Activated CD4-positive, alpha-beta memory T cell treated with anti-CD3 and anti-CD28 coated beads, Interleukin-2, amount 10 ng/mL, durations not matched to agents 7 days and 5 days (primary cell): ENCODE measurements at regions not wholly inside any gene's neighbourhood (a gene's known extent, or its start where the extent isn't known, plus 50 kb on each side); places are given as distances from the start of the nearest gene placed in this dataset.
"Not testable (repeated sequence)": the region's sequence is repeated elsewhere in the genome, so short reads cannot be mapped to it uniquely, and the experiment has no call there.

Experiments used
- CTCF ChIA-PET: fragments of 350-600 bp; sonication (Branson Sonifier 250); formaldehyde crosslinking; loops from one replicate; lab custom pipeline; 2021; ENCODE audit warnings: antibody characterized with exemption, inconsistent platforms; lab: Charles Lee
- POLR2A ChIA-PET: fragments of 350-600 bp; sonication (Branson Sonifier 250); formaldehyde crosslinking; loops from one replicate; lab custom pipeline; 2021; ENCODE audit warnings: antibody characterized with exemption; lab: Charles Lee
- DNase-seq: peaks from one replicate; pipeline ENCODE4 v3.0.0-alpha.2; 2020
- H3K27ac Mint-ChIP-seq: one replicate; pipeline ENCODE4 v1.8.0; 2021; ENCODE audit warnings: mild to moderate bottlenecking, mixed read lengths
- H3K27me3 Mint-ChIP-seq: one replicate; pipeline ENCODE4 v1.8.0; 2021; ENCODE audit warnings: mixed read lengths
- H3K36me3 Mint-ChIP-seq: one replicate; pipeline ENCODE4 v1.8.0; 2021; ENCODE audit warnings: low read depth, mixed read lengths
- H3K4me1 Mint-ChIP-seq: one replicate; pipeline ENCODE4 v1.8.0; 2021; ENCODE audit warnings: mixed read lengths
- H3K4me3 Mint-ChIP-seq: one replicate; pipeline ENCODE4 v1.8.0; 2021; ENCODE audit warnings: mild to moderate bottlenecking, mixed read lengths
- H3K9me3 Mint-ChIP-seq: one replicate; pipeline ENCODE4 v1.8.0; 2021; ENCODE audit warnings: mixed read lengths

DNA sequence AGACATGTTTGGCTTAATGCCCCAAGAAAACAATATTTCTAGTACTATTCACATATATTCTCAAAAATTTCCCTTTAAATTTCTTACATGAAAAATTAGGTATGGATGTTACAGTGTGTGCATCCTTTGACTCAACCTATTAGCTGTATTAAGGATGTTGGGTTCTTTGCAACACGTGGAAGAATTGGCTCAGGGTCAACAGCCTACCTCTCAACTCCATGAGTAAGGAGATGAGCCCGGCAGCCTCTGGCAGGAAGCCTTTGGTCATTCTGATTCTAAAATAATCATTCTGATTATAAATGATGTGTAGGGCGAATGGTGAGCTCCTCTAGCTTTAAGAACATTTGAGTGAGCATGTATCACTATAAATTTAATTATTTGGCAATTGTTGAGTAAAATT is 148.0 kb upstream of the WDFY3 start:
- no peak overlapping the region for H3K4me3 Mint-ChIP-seq
- no peak overlapping the region for H3K27ac Mint-ChIP-seq
- H3K9me3 Mint-ChIP-seq, result no peaks in the 10 kb centered on the region
- POLR2A ChIA-PET, result no interaction called here
- CTCF ChIA-PET, result no interaction called here
- no peaks in the 10 kb centered on the region for H3K27me3 Mint-ChIP-seq
- no peaks in the 10 kb centered on the region for H3K4me1 Mint-ChIP-seq
- DNase-seq, result no peak
- no peaks in the 10 kb centered on the region for H3K36me3 Mint-ChIP-seq

GRCh38 chr4:85116008-85116407 is 149.5 kb upstream of the WDFY3 start:
- Mint-ChIP-seq H3K27ac (no peak overlapping the region), H3K4me3 (no peak overlapping the region), H3K9me3 (no peaks in the 10 kb centered on the region), H3K36me3 (no peaks in the 10 kb centered on the region), H3K4me1 (no peaks in the 10 kb centered on the region), H3K27me3 (no peaks in the 10 kb centered on the region)
- ChIA-PET POLR2A (no interaction called here), CTCF (no interaction called here)
- DNase-seq, result no peak

DNA sequence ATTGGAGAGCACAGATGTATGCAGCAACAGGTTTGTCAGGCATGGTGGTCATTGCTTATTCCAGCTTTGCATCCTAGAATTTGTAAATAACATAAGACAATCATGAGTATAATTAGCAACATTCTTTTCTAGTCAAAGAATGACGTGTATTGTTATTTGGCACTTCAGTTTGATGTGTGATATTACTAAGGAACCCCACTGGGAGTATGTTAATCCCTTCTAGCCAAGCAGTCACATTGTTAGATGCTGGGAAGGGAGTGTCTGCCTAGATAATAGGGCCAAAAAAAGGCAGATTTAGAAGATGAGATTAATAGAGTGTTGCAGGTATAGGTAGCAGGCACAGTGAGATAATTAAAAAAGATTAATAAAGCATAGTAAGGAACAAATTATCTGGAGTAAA is 159.2 kb upstream of the WDFY3 start:
- no peak overlapping the region for H3K27ac Mint-ChIP-seq
- no peak for DNase-seq
- peaks cover 2% of the 10 kb centered on the region for H3K9me3 Mint-ChIP-seq
- no peaks in the 10 kb centered on the region for H3K27me3 Mint-ChIP-seq
- H3K4me3 Mint-ChIP-seq, result no peak overlapping the region
- H3K4me1 Mint-ChIP-seq, result no peaks in the 10 kb centered on the region
- ChIA-PET POLR2A (no interaction called here), CTCF (no interaction called here)
- H3K36me3 Mint-ChIP-seq, result no peaks in the 10 kb centered on the region

DNA sequence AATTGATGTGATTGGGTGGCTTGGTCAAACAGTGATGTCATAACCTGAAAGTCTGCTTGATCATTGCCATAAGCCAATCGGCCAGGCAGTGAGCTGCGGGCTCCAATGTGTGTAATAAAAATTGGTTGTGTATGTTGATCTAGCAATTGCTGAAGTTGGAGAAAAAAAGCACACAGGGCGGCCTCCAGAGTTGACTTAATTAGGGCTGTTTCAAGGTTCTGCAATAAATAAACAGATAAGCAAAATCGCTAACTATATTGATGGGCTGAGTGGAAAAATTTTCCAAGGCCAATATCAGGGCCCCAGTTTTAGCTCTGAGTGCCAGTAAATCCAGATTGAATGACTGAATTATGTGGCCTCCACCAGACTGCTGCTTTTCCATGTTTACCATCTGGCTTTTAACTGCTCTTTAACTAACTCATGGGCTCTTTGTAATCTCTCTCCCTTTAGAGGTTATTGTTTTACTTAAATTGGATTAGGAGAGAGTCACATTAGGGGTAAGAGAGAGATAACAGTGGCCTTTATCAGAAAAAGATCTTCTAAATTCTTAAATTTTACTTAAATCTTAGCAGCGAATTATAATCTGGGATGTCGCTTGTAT is 160.6 kb upstream of the WDFY3 start:
- CTCF ChIA-PET, result no interaction called here
- Mint-ChIP-seq H3K27ac (no peak overlapping the region), H3K27me3 (no peaks in the 10 kb centered on the region), H3K4me3 (no peak overlapping the region), H3K4me1 (no peaks in the 10 kb centered on the region), H3K36me3 (no peaks in the 10 kb centered on the region), H3K9me3 (peaks cover 2% of the 10 kb centered on the region)
- no peak for DNase-seq
- POLR2A ChIA-PET, result no interaction called here

DNA sequence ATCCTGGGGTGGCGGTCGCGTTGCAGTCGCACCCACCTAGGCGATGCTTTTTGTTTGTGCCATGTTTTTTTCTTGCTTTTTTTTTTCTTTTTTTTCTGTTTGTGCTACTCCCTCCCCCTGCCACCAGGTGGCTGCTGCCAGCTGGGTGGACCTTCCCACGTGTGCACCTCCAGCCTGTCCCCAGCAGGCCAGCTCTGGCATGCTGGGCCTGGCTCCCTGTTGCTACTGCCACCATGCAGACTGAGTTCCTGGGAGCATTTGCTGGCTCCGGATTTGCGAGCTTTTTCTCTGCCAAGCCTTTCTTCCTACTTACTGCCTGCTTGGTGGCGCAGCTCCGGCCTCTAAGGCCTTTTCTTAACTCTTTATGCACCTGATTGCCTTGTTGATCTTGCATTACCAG is 161.2 kb upstream of the WDFY3 start:
- POLR2A ChIA-PET, result no interaction called here
- CTCF ChIA-PET, result no interaction called here
- no peaks in the 10 kb centered on the region for H3K4me1 Mint-ChIP-seq
- H3K4me3 Mint-ChIP-seq, result no peak overlapping the region
- H3K9me3 Mint-ChIP-seq, result peaks cover 2% of the 10 kb centered on the region
- no peak for DNase-seq
- H3K27ac Mint-ChIP-seq, result no peak overlapping the region
- H3K27me3 Mint-ChIP-seq, result no peaks in the 10 kb centered on the region
- H3K36me3 Mint-ChIP-seq, result no peaks in the 10 kb centered on the region

DNA sequence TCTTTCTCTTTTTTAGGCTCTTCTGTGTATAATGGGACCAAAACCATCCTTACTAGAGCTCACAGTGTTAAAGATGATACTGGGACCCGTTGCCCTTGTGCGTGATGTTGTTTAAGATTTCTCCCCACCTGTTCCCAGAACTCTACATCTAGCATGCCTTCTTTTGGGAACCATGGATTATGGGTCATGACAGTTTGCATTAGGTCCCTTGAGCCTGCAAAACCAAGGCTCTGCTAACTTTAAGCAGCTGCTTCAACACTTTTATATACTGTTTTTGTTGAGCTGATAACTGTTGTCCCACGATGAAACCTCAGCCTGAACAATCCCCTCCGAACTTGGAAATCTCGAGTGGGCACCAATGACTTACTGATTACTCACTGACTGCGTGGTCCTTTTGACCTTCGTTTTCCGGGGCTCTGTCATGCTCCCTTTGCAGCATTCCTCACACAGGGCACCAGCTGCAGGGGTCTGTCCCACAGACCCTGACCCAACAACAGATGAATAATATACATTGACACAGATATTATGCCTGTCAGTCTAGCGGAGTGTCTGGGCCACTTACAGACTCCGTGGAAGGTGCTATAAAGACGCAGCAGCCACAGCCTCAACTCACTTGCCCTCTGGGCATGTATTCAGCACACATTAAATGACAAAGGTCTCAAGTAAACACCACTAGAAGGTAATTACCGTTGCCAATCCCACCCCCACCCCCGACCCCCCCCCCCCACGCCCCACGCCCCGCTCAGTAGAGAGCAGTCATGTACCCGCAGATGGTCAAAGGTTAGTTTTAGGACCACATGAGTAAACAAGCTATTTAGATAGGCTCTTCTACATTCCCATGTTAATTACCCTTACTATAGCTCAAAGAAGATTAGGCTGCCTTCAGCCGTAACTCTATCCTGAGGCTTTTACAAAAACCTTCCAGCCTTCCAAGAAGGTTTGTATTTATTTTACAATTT is 162.0 kb upstream of the WDFY3 start:
- no peak for DNase-seq
- no peak overlapping the region for H3K4me3 Mint-ChIP-seq
- H3K27me3 Mint-ChIP-seq, result no peaks in the 10 kb centered on the region
- ChIA-PET POLR2A (no interaction called here), CTCF (no interaction called here)
- H3K27ac Mint-ChIP-seq, result no peak overlapping the region
- no peaks in the 10 kb centered on the region for H3K36me3 Mint-ChIP-seq
- H3K9me3 Mint-ChIP-seq, result peaks cover 2% of the 10 kb centered on the region
- no peaks in the 10 kb centered on the region for H3K4me1 Mint-ChIP-seq

GRCh38 chr4:85129354-85130125 is 163.1 kb upstream of the WDFY3 start:
- H3K4me3 Mint-ChIP-seq, H3K4me1 Mint-ChIP-seq, H3K27ac Mint-ChIP-seq, H3K9me3 Mint-ChIP-seq, H3K27me3 Mint-ChIP-seq, H3K36me3 Mint-ChIP-seq, POLR2A ChIA-PET, DNase-seq, CTCF ChIA-PET: not testable (repeated sequence)

DNA sequence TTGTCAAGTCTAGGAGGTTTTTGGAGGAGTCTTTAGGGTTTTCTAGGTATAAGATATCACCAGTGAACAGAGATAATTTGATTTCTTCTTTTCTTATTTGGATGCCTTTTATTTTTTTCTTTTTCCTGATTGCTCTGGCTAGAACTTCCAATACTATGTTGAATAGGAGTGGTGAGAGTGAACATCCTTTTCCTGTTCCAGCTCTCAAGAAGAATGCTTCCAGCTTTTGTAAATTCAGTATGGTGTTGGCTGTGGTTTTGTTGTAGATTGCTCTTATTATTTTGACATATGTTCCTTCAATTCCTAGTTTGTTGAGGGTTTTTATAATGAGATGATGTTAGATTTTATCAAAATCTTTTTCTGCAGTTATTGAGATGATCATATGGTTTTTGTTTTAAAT is 165.6 kb upstream of the WDFY3 start:
- ChIA-PET POLR2A (no interaction called here), CTCF (no interaction called here)
- H3K4me1 Mint-ChIP-seq, result no peaks in the 10 kb centered on the region

DNA sequence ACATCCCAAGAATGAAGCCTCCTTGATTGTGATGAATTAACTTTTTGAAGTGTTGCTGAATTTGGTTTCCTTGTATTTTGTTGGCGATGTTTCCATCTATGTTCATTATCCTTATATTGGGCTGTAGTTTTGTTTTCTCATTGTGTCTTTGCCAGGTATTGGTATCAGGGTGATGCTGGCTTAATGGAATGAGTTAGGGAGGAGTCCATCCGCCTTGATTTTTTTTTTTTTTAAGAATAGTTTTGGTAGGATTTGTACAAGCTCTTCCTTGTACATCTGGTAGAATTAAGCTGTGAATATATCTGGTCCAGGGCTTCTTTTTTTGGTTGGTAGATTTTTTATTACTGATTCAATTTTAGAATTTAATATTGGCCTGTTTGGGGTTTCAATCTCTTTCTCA is 166.1 kb upstream of the WDFY3 start:
- ChIA-PET POLR2A (no interaction called here), CTCF (no interaction called here)
- no peaks in the 10 kb centered on the region for H3K4me1 Mint-ChIP-seq

More for the DNA sequence above, 165.6 kb upstream of the WDFY3 start:
- H3K9me3 Mint-ChIP-seq, result peaks cover 2% of the 10 kb centered on the region
- no peaks in the 10 kb centered on the region for H3K27me3 Mint-ChIP-seq
- DNase-seq, result no peak
- H3K4me3 Mint-ChIP-seq, result no peak overlapping the region
- H3K27ac Mint-ChIP-seq, result no peak overlapping the region
- no peaks in the 10 kb centered on the region for H3K36me3 Mint-ChIP-seq

GRCh38 chr4:85139749-85140148 is 173.3 kb upstream of the WDFY3 start:
- H3K4me1 Mint-ChIP-seq, POLR2A ChIA-PET, H3K36me3 Mint-ChIP-seq: not testable (repeated sequence)

More for the DNA sequence above, 166.1 kb upstream of the WDFY3 start:
- Mint-ChIP-seq H3K4me3 (no peak overlapping the region), H3K27me3 (no peaks in the 10 kb centered on the region), H3K9me3 (peaks cover 2% of the 10 kb centered on the region), H3K36me3 (no peaks in the 10 kb centered on the region), H3K27ac (no peak overlapping the region)
- no peak for DNase-seq

DNA sequence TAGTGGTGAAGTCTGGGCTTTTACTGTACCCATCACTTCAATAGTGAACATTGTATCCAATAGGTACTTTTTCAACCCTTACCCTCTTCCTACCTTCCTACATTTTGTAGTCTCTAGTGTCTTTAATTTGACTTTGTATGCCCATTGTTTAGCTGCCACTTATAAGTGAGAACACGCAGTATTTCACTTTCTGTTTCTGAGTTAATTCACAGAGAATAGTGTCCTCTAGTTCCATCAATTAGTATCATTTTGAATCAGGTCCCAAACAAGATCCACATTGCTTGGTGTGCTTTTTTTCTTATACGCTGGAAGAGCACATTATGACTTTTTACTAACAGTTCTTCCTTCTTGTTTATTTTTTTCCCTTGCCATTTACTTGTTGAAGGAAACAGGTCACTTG is 176.0 kb upstream of the WDFY3 start:
- Mint-ChIP-seq H3K27ac (no peak overlapping the region), H3K27me3 (no peaks in the 10 kb centered on the region), H3K4me1 (no peaks in the 10 kb centered on the region), H3K9me3 (no peaks in the 10 kb centered on the region), H3K36me3 (no peaks in the 10 kb centered on the region), H3K4me3 (no peak overlapping the region)
- ChIA-PET CTCF (no interaction called here), POLR2A (no interaction called here)
- no peak for DNase-seq

More at GRCh38 chr4:85139749-85140148, 173.3 kb upstream of the WDFY3 start:
- DNase-seq, CTCF ChIA-PET, H3K9me3 Mint-ChIP-seq, H3K27me3 Mint-ChIP-seq, H3K4me3 Mint-ChIP-seq, H3K27ac Mint-ChIP-seq: not testable (repeated sequence)

DNA sequence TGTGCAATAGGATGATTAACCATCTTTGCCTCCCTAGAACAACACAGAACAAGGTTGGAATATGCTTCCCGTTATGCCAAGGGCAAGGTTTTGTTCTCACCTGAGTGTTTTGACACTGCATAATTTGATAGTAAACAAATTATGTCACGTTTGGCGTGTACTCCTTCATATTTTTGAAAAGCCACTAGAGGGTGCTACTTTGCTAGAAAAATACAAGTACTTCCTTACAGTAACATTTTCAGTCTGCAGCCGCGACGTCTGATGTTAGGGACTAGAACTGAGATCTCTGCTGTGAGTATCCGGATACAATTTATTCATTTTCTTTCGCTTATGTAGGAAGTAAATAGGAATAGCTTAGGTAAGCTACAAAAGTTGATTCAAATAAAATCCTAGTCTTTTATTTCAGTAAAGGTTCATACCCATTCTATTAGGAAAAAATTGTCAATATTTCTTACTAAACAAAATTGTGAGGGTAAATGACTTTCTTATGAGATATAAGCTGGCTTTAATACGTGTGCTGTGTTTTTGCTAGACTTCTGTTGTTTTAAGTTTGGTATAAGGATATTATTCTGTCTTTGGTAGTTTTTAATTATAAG is 181.1 kb upstream of the WDFY3 start:
- H3K27me3 Mint-ChIP-seq, result peaks cover 2% of the 10 kb centered on the region
- H3K4me3 Mint-ChIP-seq, result no peak overlapping the region
- CTCF ChIA-PET, result interaction anchor here (1.1 to 1.9 kb wide), 3 partner anchors 224 to 649 kb away, joined by 3 to 4 read pairs (median 4); no protein-coding TSS in a partner anchor
- no peaks in the 10 kb centered on the region for H3K36me3 Mint-ChIP-seq
- DNase-seq, result no peak
- POLR2A ChIA-PET, result no interaction called here
- H3K9me3 Mint-ChIP-seq, result no peaks in the 10 kb centered on the region
- H3K4me1 Mint-ChIP-seq, result no peaks in the 10 kb centered on the region
- no peak overlapping the region for H3K27ac Mint-ChIP-seq

DNA sequence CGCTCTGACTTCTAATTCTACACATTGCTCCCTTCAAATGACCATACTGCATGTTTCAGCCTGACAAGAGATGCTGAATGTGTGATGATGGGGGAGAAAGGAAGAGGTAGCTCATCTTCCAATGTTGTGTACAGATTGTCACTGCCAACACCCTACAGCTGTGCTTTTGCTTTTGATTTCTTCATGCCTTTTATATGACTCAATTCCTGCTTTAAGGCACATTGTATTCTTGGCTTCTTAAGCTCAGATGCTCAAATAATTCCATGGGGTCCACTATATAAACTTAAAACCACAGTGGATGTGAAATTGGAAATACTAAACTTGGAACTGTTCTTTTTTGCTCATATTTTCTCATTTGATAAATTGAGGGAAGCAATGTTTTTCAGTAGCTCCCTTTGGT is 183.2 kb upstream of the WDFY3 start:
- Mint-ChIP-seq H3K4me3 (no peak overlapping the region), H3K27ac (no peak overlapping the region), H3K27me3 (peaks cover 2% of the 10 kb centered on the region), H3K9me3 (no peaks in the 10 kb centered on the region), H3K36me3 (no peaks in the 10 kb centered on the region), H3K4me1 (no peaks in the 10 kb centered on the region)
- ChIA-PET POLR2A (no interaction called here), CTCF (no interaction called here)
- DNase-seq, result no peak
